Left renal cortex interstitium (tissue), 4 donors: ENCODE measurements at regions not wholly inside any gene's neighbourhood (a gene's known extent, or its start where the extent isn't known, plus 50 kb on each side); places are given as distances from the start of the nearest gene placed in this dataset.
"Not testable (repeated sequence)": the region's sequence is repeated elsewhere in the genome, so short reads cannot be mapped to it uniquely, and the experiment has no call there.

Experiments used
- DNase-seq, 4 donors: peaks; one replicate each; pipeline ENCODE4 v3.0.0-alpha.2; 2013; ENCODE audit warnings: low read depth in 4 of 4, low spot score in 2 of 4, missing footprints in 1 of 4

GRCh38 chr20:59458645-59459044 is 145.7 kb upstream of the PHACTR3 start:
- no peak for DNase-seq

GRCh38 chr20:59459586-59459985 is 144.8 kb upstream of the PHACTR3 start:
- DNase-seq = no peak

GRCh38 chr20:59460352-59460751 is 144.0 kb upstream of the PHACTR3 start:
- DNase-seq = no peak

GRCh38 chr20:59461526-59461925 is 142.8 kb upstream of the PHACTR3 start:
- no peak for DNase-seq

- DNase-seq = no peak
Observed at GRCh38 chr20:59462249-59462648, 142.1 kb upstream of the PHACTR3 start.

GRCh38 chr20:59463541-59463940 is 140.8 kb upstream of the PHACTR3 start:
- no peak for DNase-seq

GRCh38 chr20:59466107-59466815 is 138.1 kb upstream of the PHACTR3 start:
- DNase-seq = no peak

- DNase-seq = no peak
Observed at GRCh38 chr20:59468831-59469230, 135.5 kb upstream of the PHACTR3 start.

- peak in 1 of 4 donors; percentile 21 for DNase-seq
Observed at GRCh38 chr20:59469267-59470252, 134.8 kb upstream of the PHACTR3 start.

GRCh38 chr20:59470521-59470920 is 133.8 kb upstream of the PHACTR3 start:
- DNase-seq = no peak

GRCh38 chr20:59471653-59472421 is 132.5 kb upstream of the PHACTR3 start:
- DNase-seq = no peak

- no peak for DNase-seq
Observed at GRCh38 chr20:59473742-59474141, 130.6 kb upstream of the PHACTR3 start.

GRCh38 chr20:59481067-59481466 is 123.3 kb upstream of the PHACTR3 start:
- no peak for DNase-seq

- DNase-seq = no peak
Observed at GRCh38 chr20:59481477-59482018, 122.8 kb upstream of the PHACTR3 start.

GRCh38 chr20:59482351-59483187 is 121.8 kb upstream of the PHACTR3 start:
- DNase-seq = no peak

GRCh38 chr20:59483481-59483880 is 120.9 kb upstream of the PHACTR3 start:
- no peak for DNase-seq

GRCh38 chr20:59484228-59484627 is 120.1 kb upstream of the PHACTR3 start:
- no peak for DNase-seq

- DNase-seq = no peak
Observed at GRCh38 chr20:59485576-59486454, 118.5 kb upstream of the PHACTR3 start.

GRCh38 chr20:59488459-59488858 is 115.9 kb upstream of the PHACTR3 start:
- DNase-seq = not testable (repeated sequence)
